Endothelial cell of umbilical vein (primary cell): ENCODE measurements at regions not wholly inside any gene's neighbourhood (a gene's known extent, or its start where the extent isn't known, plus 50 kb on each side); places are given as distances from the start of the nearest gene placed in this dataset.
A peak's percentile ranks its signal among the peaks of the same experiment; 100 is the strongest.

Experiments used
- BruUV-seq: library from RNA; stranded (reverse); fragments of 400-500 nt; replicated peaks from 2 replicates; lab custom pipeline; 2021; lab: Mats Ljungman, UMichigan
- CTCF ChIA-PET: fragments of 300-600, 350-600 bp; sonication (Branson Sonifier 250); formaldehyde crosslinking; loops from one replicate; lab custom pipeline; 2021; ENCODE audit warnings: antibody characterized with exemption, inconsistent platforms; lab: Charles Lee
- POLR2A ChIA-PET: fragments of 300-600, 350-600 bp; sonication (Branson Sonifier 250); formaldehyde crosslinking; loops from one replicate; lab custom pipeline; 2021; ENCODE audit warnings: antibody characterized with exemption, inconsistent platforms; lab: Charles Lee
- DNase-seq: peaks from one replicate; pipeline ENCODE4 v3.0.0-alpha.2; 2011; ENCODE audit warnings: low read depth, low spot score
- FAIRE-seq: peaks from 2 replicates; lab custom pipeline; 2011; peaks lifted over from hg19 to GRCh38; lab: Jason Lieb, UNC
- H2AFZ ChIP-seq: 2 replicates; pipeline ENCODE4 v1.6.0; 2012; ENCODE audit warnings: low read depth, low read length, control low read depth, inconsistent platforms
- H3K27ac ChIP-seq: 2 replicates; pipeline ENCODE4 v1.5.1; 2011; ENCODE audit warnings: low read depth, mild to moderate bottlenecking, control low read depth, low read length, moderate library complexity; ENCODE audit not compliant: insufficient read depth
- H3K27me3 ChIP-seq, 2 experiments: 2 replicates each; pipeline versions ENCODE4 v1.6.0 to v1.6.1; 2011; ENCODE audit warnings: low read length in 2 of 2, mixed read lengths in 1 of 2; ENCODE audit not compliant: control insufficient read depth in 2 of 2, insufficient read depth in 2 of 2
- H3K36me3 ChIP-seq, 2 experiments: 2 replicates in 1 of 2; 3 replicates in 1 of 2; pipeline ENCODE4 v1.5.1; 2011; ENCODE audit warnings: low read length in 2 of 2, mild to moderate bottlenecking in 1 of 2, moderate library complexity in 1 of 2; ENCODE audit not compliant: control insufficient read depth in 2 of 2, insufficient read depth in 2 of 2; ENCODE audit errors: extremely low read depth in 1 of 2
- H3K4me1 ChIP-seq: 3 replicates; pipeline ENCODE4 v1.5.1; 2011; ENCODE audit warnings: mild to moderate bottlenecking, low read length; ENCODE audit not compliant: control insufficient read depth, insufficient read depth; ENCODE audit errors: extremely low read depth
- H3K4me2 ChIP-seq: 2 replicates; pipeline ENCODE4 v1.6.1; 2011; ENCODE audit warnings: low read length, control low read depth, mixed read lengths; ENCODE audit not compliant: insufficient read depth
- H3K4me3 ChIP-seq, 3 experiments: fragments of 200-600 bp in 1 of 3; sonication (generic), shearing (Covaris generic) in 1 of 3; replicated peaks in 1 of 3; 2 replicates each; pipeline ENCODE4 v1.5.1; 2011 to 2016; ENCODE audit warnings: control low read depth in 3 of 3, low read length in 3 of 3, mild to moderate bottlenecking in 2 of 3, inconsistent platforms in 1 of 3, low read depth in 1 of 3, moderate library complexity in 1 of 3; ENCODE audit not compliant: insufficient read depth in 1 of 3
- H3K79me2 ChIP-seq: 2 replicates; pipeline ENCODE4 v1.6.0; 2012; ENCODE audit warnings: low read length, inconsistent platforms; ENCODE audit not compliant: control insufficient read depth, insufficient read depth
- H3K9ac ChIP-seq: replicated peaks from 2 replicates; pipeline ENCODE3; 2011; ENCODE audit warnings: low read length, control low read depth; ENCODE audit not compliant: insufficient read depth; ENCODE audit errors: extremely low read depth
- H3K9me1 ChIP-seq: replicated peaks from 3 replicates; pipeline ENCODE4 v1.6.0; 2011; ENCODE audit warnings: mild to moderate bottlenecking, low read length; ENCODE audit not compliant: control insufficient read depth, insufficient read depth; ENCODE audit errors: extremely low read depth
- H3K9me3 ChIP-seq: replicated peaks from 2 replicates; pipeline ENCODE4 v1.5.1; 2012; ENCODE audit warnings: low read length, inconsistent platforms; ENCODE audit not compliant: control insufficient read depth, insufficient read depth
- H4K20me1 ChIP-seq: replicated peaks from 2 replicates; pipeline ENCODE3; 2011; ENCODE audit warnings: mild to moderate bottlenecking, low read length; ENCODE audit not compliant: control insufficient read depth, insufficient read depth; ENCODE audit errors: extremely low read depth
- CTCF ChIP-seq, 2 donors: IDR thresholded peaks; 1 replicate in 1 of 2; 2 replicates in 1 of 2; pipeline ENCODE4 v1.5.1; 2011; ENCODE audit warnings: low read length in 2 of 2, mild to moderate bottlenecking in 2 of 2, moderate library complexity in 2 of 2, control low read depth in 1 of 2, inconsistent platforms in 1 of 2, low read depth in 1 of 2; ENCODE audit not compliant: insufficient read depth in 1 of 2; ENCODE audit errors: extremely low read depth in 1 of 2
- EZH2 ChIP-seq: IDR thresholded peaks from 2 replicates; pipeline ENCODE4 v1.6.1; 2012; ENCODE audit warnings: borderline replicate concordance, low read depth, mild to moderate bottlenecking, moderate library complexity, low read length, inconsistent platforms; ENCODE audit not compliant: severe bottlenecking
- FOS ChIP-seq: IDR thresholded peaks from 2 replicates; pipeline ENCODE4 v1.6.1; 2011; ENCODE audit warnings: mild to moderate bottlenecking, low read length, moderate library complexity, borderline replicate concordance; ENCODE audit not compliant: insufficient read depth
- GATA2 ChIP-seq: IDR thresholded peaks from 2 replicates; pipeline ENCODE4 v1.7.0; 2011; ENCODE audit warnings: low read depth, mild to moderate bottlenecking, moderate library complexity, mixed read lengths, low read length; ENCODE audit not compliant: insufficient read length, insufficient read depth
- JUN ChIP-seq: IDR thresholded peaks from 2 replicates; pipeline ENCODE4 v1.6.1; 2011; ENCODE audit warnings: borderline replicate concordance, low read depth; ENCODE audit not compliant: insufficient read length, insufficient read depth
- MAX ChIP-seq: IDR thresholded peaks from 2 replicates; pipeline ENCODE4 v1.6.1; 2011; ENCODE audit not compliant: insufficient read depth, insufficient read length
- MYC ChIP-seq: IDR thresholded peaks from one replicate; pipeline ENCODE4 v1.6.1; 2011; ENCODE audit warnings: mild to moderate bottlenecking, low read depth, low read length
- POLR2A ChIP-seq: IDR thresholded peaks from 2 replicates; pipeline ENCODE4 v1.6.1; 2012; ENCODE audit warnings: low read depth, mild to moderate bottlenecking, control low read depth, low read length
- POLR2AphosphoS5 ChIP-seq: IDR thresholded peaks from 2 replicates; pipeline ENCODE4 v1.6.1; 2012; ENCODE audit warnings: low read depth, mild to moderate bottlenecking, control low read depth, low read length, moderate library complexity; ENCODE audit not compliant: insufficient read depth
- dilution Hi-C: fragments of 300-500 bp; cut with MboI; formaldehyde crosslinking; loops from one replicate; pipeline ENCODE4 v1.15.0; 2019; ENCODE audit warnings: low sequenced_read_pairs; ENCODE audit not compliant: extremely low pct_ligation_motif_present
- intact Hi-C: fragments of 100-400 bp; cut with micrococcal nuclease; formaldehyde crosslinking; loops from one replicate; pipeline ENCODE4 v1.10.0; 2022

GRCh38 chr4:74543983-74544382 lies 99.0 kb downstream of the AREG start:
- POLR2A ChIA-PET = no interaction called here
- no peak overlapping the region for H2AFZ ChIP-seq
- TF ChIP-seq POLR2AphosphoS5 (no peak), FOS (no peak), GATA2 (no peak), JUN (no peak), POLR2A (no peak), EZH2 (no peak)
- no peaks in the 10 kb centered on the region for H3K36me3 ChIP-seq
- CTCF ChIA-PET = interaction anchor here (0.9 to 3.6 kb wide), 7 partner anchors 11 to 132 kb away, joined by 3 to 18 read pairs (median 8); no protein-coding TSS in a partner anchor
- no peak overlapping the region for H3K4me2 ChIP-seq
- FAIRE-seq (no peak), DNase-seq (no peak)
- no peak overlapping the region for H3K4me3 ChIP-seq
- H3K27ac ChIP-seq = no peak overlapping the region
- H4K20me1 ChIP-seq = no peaks in the 10 kb centered on the region
- intact Hi-C loops (no loop called here), dilution Hi-C loops (loop anchor here (25.0 kb wide), 1 partner anchor 157 kb away; no protein-coding TSS in a partner anchor)
- H3K9me3 ChIP-seq = no peaks in the 10 kb centered on the region
- peaks cover 49% of the 10 kb centered on the region for H3K4me1 ChIP-seq
- no TSS peak for BruUV-seq
- H3K27me3 ChIP-seq = no peaks in the 10 kb centered on the region
- H3K9ac ChIP-seq = no peak overlapping the region
- H3K79me2 ChIP-seq = no peaks in the 10 kb centered on the region
- no peaks in the 10 kb centered on the region for H3K9me1 ChIP-seq

- Histone ChIP-seq H3K79me2 (no peaks in the 10 kb centered on the region), H3K4me2 (no peak overlapping the region), H2AFZ (no peak overlapping the region), H3K9me3 (no peaks in the 10 kb centered on the region), H4K20me1 (no peaks in the 10 kb centered on the region), H3K9me1 (no peaks in the 10 kb centered on the region), H3K4me1 (peaks cover 41% of the 10 kb centered on the region), H3K27ac (peak overlapping the region; percentile 58), H3K36me3 (no peaks in the 10 kb centered on the region), H3K4me3 (no peak overlapping the region), H3K27me3 (no peaks in the 10 kb centered on the region), H3K9ac (no peak overlapping the region)
- no peak for TF ChIP-seq MYC
- TF ChIP-seq FOS = no peak
- no peak for TF ChIP-seq POLR2A
- no peak for TF ChIP-seq MAX
- no peak for TF ChIP-seq GATA2
- TF ChIP-seq EZH2 = no peak
- TF ChIP-seq CTCF (IDR thresholded peaks at IDR 0.05; ENCODE audit: extremely low read depth in 1 of 2, insufficient read depth in 1 of 2, low read depth in 1 of 2, low read length in 2 of 2) = no peak
- no peak for TF ChIP-seq POLR2AphosphoS5
- TF ChIP-seq JUN = no peak
- ChIA-PET CTCF (interaction anchor here (0.7 to 3.6 kb wide), 10 partner anchors 11 to 225 kb away, joined by 3 to 18 read pairs (median 6); no protein-coding TSS in a partner anchor), POLR2A (no interaction called here)
- FAIRE-seq (no peak), DNase-seq (peak; percentile 35)
- intact Hi-C loops = no loop called here
- BruUV-seq = no TSS peak
- dilution Hi-C loops = loop anchor here (25.0 kb wide), 1 partner anchor 158 kb away; no protein-coding TSS in a partner anchor
Measured at GRCh38 chr4:74544655-74545361, 99.9 kb downstream of the AREG start.
